HG03575 (cell line): ENCODE measurements at regions not wholly inside any gene's neighbourhood (a gene's known extent, or its start where the extent isn't known, plus 50 kb on each side); places are given as distances from the start of the nearest gene placed in this dataset.
"Not testable (repeated sequence)": the region's sequence is repeated elsewhere in the genome, so short reads cannot be mapped to it uniquely, and the experiment has no call there.

ENCODE experiments used
- ATAC-seq: cut with Tn5 transposase; IDR thresholded peaks from one replicate; pipeline ENCODE4 v1.9.1; 2021; ENCODE audit not compliant: unreplicated experiment, insufficient number of reproducible peaks, low FRiP score; ENCODE audit errors: extremely low read depth

DNA sequence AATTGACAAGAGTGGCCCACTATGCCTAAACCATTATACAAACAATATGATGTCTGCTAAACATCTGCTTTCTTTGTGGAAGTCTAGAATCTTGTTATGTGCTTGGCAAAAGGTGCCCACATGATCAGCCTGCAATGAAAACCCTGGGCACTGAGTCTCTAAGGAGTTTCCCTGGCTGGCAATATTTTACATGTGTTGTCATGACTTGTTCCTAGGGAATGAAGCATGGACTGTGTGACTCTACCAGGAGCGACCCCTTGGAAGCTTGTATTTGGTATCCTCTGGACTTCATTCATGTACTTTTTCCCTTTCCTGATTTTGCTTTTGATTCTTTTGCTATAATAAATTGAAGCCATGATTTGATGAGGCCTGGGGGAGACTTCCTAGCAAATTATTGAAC, 324.9 kb downstream of the HHIPL2 start:
- no peak for ATAC-seq

DNA sequence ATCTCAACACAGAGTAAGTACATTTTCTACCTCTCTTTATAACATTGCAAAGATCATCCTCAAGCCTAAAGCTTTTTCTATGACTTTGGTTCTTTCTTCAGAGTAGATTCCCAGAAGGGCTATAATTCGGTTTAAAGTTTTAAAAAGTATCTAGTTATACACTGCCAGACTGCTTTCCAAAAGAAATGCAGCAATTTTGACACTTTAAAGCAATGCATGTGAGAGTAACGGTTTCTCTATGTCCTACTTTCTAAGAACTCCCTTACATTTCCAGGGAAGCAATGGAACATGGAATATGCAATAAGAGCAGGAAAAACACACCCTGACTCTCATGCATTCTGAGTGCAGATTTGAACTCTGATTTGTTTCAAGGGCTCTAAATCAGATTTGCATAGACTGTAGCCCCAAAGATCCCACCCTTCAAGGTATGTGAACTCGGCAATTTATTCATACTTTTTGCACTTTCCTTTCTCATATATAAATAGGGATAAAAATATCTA, 331.6 kb downstream of the HHIPL2 start:
- ATAC-seq = no peak

DNA sequence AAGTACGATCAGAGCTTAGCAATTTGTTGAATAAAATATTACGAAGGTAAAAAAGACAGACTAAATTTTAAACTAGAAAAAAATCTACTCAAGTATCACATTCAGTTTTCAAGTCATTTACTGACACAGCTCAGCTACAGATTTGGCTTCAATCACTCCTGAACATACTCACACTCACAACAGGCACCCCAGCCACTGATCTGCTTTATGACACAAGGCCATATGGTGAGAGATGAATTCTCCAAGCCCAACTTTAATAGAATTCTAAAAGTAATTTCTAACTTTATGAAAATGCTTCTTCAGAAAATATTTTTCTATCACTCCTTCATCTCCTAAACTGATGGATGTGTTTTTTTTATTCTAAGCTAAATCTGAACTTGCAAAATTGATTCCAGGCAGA, 337.1 kb downstream of the HHIPL2 start:
- ATAC-seq = no peak

DNA sequence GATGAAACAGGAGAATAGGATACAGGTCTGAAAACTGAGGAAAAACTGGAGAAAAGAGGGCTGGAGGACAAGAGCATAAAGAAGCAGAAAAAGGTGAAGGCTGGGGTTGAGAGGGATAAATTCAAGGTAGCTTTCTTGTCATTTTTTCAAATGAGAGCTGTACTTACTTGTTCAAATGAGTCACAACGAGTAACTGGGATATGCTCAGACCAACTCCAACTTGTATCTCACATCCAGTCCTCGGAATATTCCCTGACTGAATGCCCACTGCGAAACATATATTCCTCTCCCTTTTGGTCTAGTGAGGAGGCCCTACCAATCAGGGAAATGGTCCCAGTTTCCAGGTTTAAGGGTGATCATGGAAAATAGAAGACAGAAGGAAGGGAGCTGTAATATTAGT, 343.4 kb downstream of the HHIPL2 start:
- ATAC-seq = no peak

DNA sequence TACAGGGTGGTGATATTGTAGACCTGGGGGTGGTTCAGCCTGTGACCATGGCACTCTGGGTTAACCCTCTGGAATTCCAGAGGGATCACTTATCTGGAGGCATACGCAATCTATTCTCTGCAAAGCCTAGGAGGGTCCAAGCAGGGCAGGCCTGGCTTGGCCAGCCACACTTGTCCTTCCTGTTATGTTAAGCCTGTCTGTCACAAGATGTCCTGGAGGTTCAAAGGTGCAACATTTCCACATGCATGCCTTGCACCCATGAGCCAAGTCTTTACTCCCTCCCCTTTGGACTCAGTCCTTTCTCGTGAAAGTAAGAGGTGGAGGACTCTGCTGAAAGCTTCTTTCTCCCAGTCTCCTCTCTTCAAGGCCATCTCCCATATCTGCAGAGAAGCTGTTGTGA, 345.1 kb downstream of the HHIPL2 start:
- no peak for ATAC-seq

DNA sequence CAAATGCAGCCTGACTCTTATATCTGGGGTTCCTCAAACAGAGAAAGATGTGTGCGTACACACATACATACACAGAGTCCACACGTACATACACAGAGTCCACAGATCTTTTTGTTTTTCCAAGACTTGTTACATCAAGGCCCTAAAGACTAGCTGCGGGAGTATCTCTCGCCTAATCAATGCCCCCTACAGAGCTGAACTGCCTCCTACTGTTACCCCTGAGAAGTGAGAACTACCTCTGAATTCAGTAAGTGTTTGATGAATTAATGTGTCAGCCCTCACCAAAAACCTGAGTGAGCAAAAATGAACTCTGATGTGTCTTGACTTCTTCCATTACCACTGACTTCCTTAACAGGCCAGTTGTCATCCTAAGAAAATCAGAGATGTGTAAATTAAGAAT, 351.2 kb downstream of the HHIPL2 start:
- ATAC-seq = no peak

DNA sequence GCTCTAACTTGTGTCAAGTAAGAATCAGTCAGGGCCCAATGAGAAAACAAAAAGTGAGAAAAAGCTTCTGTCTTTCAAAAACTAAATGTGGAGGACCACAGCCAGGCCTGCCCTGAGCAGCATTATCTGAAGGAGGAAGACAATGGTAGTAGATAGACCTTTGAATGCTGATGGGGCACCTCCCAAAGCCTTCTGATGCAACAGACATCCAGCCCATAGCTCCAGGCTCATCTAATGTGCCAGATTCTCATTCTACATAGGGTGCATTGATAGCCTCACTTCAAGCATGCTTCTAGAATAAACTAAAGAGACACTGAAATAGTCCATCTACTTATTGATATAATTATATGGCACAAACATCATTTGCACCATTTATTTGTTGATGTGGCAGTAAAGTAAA, 351.6 kb downstream of the HHIPL2 start:
- ATAC-seq = no peak

DNA sequence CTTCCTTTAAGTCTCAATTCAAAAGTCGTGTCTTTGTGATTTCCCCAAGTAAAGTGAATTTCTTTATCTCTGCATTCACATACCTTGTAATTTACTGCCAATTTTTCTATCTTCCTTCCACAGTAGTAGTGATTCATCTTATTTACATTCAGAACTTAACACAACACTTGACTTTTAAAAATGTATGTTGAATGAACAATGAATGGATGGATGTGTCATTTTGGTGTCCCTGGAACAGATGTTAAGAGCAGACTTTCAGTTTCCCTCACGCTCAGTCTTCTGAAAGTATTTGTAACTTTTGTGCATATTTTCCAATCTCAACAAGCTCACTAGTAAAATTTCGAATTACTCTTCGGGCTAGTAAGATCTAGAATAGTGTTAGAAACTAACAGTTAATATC, 352.0 kb downstream of the HHIPL2 start:
- ATAC-seq = no peak

DNA sequence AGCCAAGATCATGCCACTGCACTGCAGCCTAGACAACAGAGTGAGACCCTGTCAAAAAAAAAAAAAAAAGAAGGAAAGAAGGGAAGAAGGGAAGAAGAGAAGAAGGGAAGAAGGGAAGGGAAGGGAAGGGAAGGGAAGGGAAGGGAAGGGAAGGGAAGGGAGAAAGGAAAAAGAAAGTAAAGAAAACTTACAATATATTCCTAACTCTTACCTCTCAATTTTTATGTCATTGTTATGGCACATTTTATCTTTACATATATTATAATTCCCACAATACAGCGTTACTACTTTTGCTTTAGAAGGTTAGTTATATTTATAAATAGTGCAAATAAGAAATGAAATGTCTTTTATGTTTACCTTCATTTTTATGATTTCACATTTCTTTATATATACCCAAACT, 358.7 kb downstream of the HHIPL2 start:
- ATAC-seq = no peak

DNA sequence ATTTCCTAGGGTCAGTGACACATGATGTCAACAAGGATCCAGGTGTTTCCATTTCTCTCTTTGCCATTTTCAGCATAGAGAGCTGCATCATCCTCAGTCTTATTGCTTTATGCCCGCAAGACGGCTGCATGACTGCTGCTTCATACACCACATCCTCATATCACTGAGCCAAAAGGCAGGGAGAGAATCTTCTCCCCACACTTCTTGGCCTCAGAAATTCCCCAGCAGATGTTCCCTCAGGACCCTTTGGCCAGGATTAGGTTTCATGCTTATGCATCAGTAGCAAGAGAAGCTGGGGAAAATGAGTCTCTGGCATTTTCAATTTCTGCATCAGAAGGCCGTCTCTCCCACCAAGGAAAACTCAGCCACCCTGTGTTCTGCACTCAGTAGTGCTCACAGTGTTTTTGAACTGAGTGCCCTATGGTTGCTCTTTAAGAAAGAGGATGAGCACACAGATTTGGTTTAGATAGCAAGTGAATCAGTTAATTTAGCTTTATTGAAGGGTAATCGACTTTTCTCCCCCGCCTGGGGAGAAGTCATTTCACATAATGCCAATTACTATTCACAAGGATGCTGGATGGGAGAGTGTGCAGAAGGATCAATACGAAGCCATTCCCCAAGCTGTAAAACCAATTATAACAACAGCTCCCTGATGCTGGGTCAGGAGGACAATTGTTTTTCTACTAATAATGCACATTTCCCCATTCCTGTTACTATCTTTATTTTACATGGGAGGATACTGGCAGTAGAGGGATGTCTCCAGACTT, 360.2 kb downstream of the HHIPL2 start:
- no peak for ATAC-seq

DNA sequence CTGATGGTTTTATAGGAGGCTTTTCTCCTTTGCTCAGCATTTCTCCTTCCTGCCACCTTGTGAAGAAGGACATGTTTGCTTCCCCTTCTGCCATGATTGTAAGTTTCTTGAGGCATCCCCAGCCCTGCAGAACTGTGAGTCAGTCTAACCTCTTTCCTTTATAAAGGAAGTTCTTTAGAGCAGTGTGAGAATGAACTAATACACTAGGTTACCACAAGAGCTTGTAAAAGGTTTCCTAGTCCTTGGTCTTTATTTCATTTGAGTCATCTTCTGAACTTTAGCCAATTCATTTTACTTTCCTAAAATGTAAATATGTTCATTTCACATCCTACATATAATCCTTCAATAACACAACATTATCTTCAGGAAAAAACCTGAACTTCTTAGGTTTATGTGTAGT, 365.3 kb downstream of the HHIPL2 start:
- ATAC-seq = no peak

DNA sequence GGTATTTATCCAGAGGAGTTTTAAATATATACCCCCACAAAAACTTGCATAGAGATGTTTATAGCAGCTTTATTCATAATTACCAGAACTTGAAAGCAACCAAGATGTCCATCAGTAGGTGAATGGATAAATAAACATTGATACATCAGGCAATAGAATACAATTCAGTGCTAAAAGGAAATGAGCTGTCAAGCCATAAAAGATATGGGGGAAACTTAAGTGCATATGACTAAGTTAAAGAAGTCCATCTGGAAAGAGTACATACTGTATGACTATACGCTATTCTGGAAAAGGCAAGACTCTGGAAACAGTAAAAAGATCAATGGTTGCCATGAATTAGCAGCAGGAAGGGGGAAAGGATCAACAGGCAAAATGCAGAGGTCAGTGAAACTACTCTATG, 366.7 kb downstream of the HHIPL2 start:
- ATAC-seq = no peak

DNA sequence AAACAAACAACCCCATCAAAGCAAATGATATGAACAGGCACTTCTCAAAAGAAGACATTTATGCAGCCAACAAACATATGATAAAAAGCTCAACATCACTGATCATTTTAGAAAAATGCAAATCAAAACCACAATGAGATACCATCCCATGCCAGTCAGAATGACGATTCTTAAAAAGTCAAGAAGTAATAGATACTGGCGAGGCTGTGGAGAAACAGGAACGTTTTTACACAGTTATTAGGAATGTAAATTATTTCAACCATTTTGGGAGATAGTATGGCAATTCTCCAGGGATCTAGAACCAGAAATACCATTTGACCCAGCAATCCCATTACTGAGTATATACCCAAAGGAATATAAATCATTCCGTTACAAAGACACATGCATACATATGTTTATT, 370.4 kb downstream of the HHIPL2 start:
- ATAC-seq = not testable (repeated sequence)

DNA sequence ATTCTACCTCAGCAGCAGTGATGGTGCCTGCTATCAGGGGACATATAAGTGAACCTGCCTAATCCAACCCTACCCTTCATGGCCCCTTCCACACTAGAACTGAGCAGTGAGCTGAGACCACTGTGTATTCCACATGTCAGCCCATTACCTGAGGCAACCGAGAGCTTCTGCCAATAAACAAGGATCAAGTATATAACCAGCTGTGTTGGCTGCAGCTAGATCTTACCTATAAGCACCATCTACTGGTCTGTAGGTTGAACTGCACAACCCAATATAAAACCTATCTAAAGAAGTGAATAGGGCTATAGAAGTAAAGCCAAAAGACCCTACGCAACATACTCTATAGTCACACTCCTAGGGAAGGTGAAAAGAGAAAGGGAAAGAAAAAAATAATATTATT, 376.9 kb downstream of the HHIPL2 start:
- ATAC-seq = no peak

DNA sequence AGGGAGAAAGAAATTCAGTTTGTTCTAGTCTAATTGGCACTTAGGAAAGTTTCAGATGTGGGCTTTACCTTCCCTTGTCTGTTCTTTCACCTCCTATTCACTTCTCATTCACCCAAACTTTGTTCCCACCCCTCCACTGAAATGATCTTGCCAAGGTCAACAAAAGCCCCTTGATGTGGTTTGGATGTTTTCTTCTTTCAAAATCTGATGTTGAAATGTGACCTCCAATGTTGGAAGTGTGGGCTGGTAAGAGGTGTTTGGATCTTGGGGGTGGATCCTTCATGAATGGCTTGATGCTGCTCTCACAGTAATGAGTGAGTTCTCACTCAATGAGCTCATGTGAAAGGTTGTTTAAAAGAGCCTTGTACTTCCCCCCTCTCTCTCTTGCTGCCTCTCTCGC, 379.3 kb downstream of the HHIPL2 start:
- ATAC-seq = no peak

DNA sequence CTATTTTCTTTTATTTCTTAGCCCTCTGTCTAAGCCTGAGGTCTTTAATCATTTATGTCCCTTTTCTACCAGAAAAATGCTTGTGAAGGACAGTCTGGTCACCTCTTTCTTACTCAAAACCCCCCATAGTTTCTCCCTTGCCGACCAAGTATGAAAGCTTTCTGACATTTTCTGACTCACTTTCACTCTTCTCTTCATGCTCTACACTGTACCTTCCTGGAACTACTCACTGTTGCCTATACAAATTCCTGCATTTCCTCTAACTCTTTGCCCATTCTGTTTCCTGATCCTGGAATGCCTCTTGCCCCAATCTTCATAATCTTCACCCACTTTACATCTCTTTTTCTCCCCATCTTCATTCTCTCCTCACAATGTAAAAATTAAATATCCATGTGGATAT, 380.0 kb downstream of the HHIPL2 start:
- ATAC-seq = no peak

DNA sequence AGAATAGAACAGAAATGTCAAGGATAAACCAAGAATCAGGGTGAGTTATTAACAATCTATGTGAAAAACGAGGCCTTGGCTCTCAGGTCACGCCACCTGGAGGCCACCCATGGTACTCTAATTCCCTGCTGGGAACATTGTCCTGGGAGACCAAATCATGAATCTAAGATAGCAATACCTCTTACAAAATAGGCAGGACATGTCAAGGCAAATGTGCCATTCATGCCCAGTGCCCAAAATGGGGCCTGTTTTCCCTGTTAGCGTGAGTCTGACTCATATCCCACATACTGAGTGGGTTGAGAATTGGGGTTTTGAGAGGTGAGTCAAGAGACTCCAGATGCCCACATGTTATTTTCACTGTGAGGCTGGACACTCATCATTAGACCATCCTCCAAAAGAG, 380.8 kb downstream of the HHIPL2 start:
- ATAC-seq = no peak

DNA sequence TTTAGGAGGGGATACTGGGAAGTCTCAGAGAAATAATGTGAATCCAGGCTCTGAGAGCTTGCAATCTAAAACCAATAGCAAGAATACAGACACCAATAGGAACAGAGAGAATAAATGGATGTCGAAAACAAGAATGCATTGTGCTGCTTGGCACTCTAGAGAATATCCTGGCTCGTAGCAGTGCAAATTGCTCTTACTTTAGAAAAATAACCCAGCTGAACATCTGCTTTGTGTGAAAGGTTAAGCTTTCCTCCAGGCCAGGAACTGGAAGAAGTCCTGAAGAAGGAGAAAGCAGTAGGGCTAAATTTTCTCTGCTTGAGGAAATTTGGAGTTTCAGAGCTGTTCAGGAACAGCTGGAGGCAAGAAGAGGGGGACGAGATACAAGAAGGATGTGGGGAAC, 382.3 kb downstream of the HHIPL2 start:
- ATAC-seq = no peak

DNA sequence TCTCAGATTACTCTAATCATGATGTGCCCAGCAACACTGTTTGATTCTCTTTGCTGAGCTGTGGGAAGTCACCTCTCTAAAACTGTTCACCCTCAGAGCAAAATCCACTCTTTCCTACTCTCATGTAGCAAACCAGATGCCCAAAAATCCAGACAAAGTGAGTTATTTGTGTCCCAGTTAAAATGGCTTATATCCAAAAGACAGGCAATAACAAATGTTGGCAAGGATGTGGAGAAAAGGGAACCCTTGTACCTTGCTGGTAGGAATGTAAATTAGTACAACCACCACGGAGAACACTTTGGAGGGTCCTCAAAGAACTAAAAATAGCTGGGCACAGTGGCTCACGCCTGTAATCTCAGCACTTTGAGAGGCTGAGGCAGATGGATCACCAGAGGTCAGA, 384.0 kb downstream of the HHIPL2 start:
- no peak for ATAC-seq

DNA sequence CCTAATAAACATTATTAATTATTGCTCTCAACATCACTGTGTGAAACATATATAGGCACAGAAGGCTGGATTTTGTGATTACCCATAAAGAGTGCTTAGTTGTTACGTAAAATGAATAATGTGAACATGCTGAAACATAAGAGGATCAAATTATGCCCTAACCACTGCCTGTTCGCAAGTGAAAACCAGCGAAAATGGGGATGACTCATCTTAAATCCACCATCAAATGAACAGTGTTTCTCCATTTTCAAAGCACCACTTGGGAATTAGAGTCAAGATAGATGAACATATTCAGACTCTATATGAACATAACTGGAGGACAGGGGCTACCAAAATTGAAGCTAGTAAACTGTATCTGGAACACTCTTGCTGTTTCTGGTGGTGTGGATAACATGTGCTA, 386.2 kb downstream of the HHIPL2 start:
- ATAC-seq = no peak

DNA sequence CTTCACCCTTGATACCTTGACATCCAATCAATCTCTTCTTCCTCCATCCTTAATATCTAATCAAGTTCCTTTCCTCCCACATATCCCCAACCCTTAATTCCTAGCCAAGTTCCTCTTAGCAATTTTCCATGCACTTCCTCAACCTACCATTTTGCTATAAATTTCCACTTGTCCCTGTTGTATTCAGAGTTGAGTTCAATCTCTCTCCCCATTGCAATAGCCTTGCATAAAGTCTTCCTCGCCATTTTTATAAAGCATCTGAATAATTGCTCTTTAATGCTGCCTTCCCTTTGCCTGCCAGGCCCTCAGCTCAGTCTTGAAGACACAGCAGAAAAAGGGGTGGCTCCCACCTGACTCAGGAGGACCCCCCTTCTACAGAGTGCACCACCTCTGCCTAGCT, 390.3 kb downstream of the HHIPL2 start:
- no peak for ATAC-seq
